ENCODE measurements at regions not wholly inside any gene's neighbourhood (a gene's known extent, or its start where the extent isn't known, plus 50 kb on each side); places are given as distances from the start of the nearest gene placed in this dataset.

GRCh38 chr2:239834143-239834542 lies 191.0 kb downstream of the NDUFA10 start:
- no peaks in the 10 kb centered on the region for H3K9me3 ChIP-seq (ENCODE audit: control insufficient read depth, insufficient read depth, low read depth, low read length)
- CTCF ChIA-PET: no interaction called here
- TF ChIP-seq ZNF624 (tag by site-specific recombination; IDR thresholded peaks at IDR 0.05) (no peak), ZNF239 (tag by site-specific recombination; IDR thresholded peaks at IDR 0.05) (no peak)
- no peak overlapping the region for H3K4me3 ChIP-seq (ENCODE audit: low read depth, low read length)
- H3K36me3 ChIP-seq (ENCODE audit: control insufficient read depth in 2 of 2, insufficient read depth in 1 of 2, low read length in 2 of 2): no peaks in the 10 kb centered on the region
- no peak overlapping the region for H3K27ac ChIP-seq (ENCODE audit: extremely low read depth, low read depth, low read length)
- POLR2A ChIA-PET: no interaction called here
- no peaks in the 10 kb centered on the region for H3K4me1 ChIP-seq (ENCODE audit: control insufficient read depth, insufficient read depth, low read length)

DNA sequence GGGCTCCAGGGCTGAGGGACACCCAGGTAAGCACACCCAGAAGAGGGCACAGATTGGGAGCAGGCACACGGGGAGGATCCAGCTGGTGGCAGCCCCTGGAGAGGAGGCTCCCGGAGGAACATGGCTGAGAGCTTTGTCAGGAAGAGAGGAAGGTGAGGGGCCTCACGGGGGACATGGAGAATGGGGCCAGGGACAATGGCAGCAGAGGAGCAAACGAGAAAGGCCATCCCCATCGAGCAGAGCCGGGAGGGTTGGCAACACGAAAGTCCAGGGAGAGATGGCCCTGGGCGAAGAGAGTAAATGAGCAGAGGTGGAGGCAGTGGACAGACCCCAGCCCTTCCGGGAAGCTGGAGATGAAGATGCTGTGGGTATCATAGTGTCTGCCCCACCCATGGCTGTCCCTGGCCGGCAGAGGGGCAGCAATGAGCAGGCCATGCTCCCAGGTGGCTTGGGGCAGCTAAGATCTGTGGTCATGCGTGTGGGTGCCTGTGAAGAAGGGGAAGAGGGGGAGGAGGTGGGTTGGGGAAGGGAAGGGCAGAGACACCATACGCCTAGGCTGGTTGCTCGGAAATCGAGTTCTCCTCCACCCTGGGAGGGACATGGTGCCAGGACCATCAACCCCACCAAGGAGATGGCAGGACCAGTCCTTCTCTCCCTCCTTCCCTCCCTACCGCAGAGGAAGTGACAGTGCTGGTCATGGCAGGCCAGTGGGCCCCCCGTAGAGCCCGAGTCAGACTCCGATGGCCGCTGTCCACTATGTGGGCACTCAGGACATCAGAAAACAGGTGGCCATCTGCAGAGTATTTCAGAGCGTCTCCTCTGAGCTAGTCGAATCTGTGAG lies 191.7 kb downstream of the NDUFA10 start:
- TF ChIP-seq ZNF514 (tag by site-specific recombination; IDR thresholded peaks at IDR 0.05) (no peak), PBX3 (CRISPR knock-in tag; IDR thresholded peaks at IDR 0.05) (no peak), KLF7 (tag by site-specific recombination; IDR thresholded peaks at IDR 0.05; ENCODE audit: borderline replicate concordance) (no peak), KLF17 (tag by site-specific recombination; IDR thresholded peaks at IDR 0.05) (no peak)
- no peaks in the 10 kb centered on the region for H3K4me1 ChIP-seq (ENCODE audit: control insufficient read depth, insufficient read depth, low read length)
- H3K4me3 ChIP-seq (ENCODE audit: low read depth, low read length): no peak overlapping the region
- ChIA-PET CTCF (interaction anchor here (0.6 to 0.9 kb wide), 2 partner anchors 9 to 12 kb away, joined by 3 read pairs; no protein-coding TSS in a partner anchor), POLR2A (no interaction called here)
- no peaks in the 10 kb centered on the region for H3K36me3 ChIP-seq (ENCODE audit: control insufficient read depth in 2 of 2, insufficient read depth in 1 of 2, low read length in 2 of 2)
- no peaks in the 10 kb centered on the region for H3K9me3 ChIP-seq (ENCODE audit: control insufficient read depth, insufficient read depth, low read depth, low read length)
- no peak overlapping the region for H3K27ac ChIP-seq (ENCODE audit: extremely low read depth, low read depth, low read length)

DNA sequence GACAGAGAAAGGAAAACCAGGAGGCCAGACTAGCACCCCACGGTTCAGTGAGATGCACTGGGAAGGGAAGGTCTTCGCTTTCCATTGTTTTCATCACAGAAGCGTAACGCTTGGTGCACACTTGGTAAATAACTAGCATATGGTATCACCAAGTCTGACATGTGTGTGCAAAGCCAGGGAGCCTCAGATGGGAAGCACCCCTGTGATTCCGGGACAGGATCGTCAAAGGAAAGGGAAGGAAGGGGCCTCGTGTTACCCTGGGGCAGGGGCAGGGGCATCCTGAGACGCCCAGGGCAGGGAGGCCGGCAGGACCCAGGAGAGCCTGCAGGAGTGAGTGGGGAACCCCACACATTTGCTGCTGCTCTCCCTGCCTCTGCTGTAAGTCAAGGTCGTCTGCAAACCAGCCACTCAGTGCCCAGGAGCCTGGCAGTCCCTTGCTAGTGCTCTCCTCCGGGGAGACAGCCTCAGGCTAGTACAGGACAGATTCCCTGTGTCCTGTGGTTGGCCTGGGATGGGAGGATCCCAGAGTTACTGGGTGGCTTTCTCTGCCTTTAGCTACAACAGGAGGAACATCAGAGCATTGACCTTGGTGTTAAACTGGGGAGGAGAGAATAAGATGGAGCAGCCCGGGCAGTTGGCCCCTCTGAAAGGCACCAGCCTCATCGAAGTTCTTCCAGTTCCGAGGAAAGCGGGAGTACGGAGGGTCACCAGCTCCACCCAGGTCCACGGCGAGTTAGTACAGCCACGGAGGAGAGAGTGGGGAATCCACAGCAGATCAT lies 192.5 kb downstream of the NDUFA10 start:
- H3K9me3 ChIP-seq (ENCODE audit: control insufficient read depth, insufficient read depth, low read depth, low read length): no peaks in the 10 kb centered on the region
- no peaks in the 10 kb centered on the region for H3K4me1 ChIP-seq (ENCODE audit: control insufficient read depth, insufficient read depth, low read length)
- H3K36me3 ChIP-seq (ENCODE audit: control insufficient read depth in 2 of 2, insufficient read depth in 1 of 2, low read length in 2 of 2): no peaks in the 10 kb centered on the region
- H3K4me3 ChIP-seq (ENCODE audit: low read depth, low read length): no peak overlapping the region
- TF ChIP-seq ZNF37A (tag by site-specific recombination; IDR thresholded peaks at IDR 0.05) (no peak), ZNF704 (tag by site-specific recombination; IDR thresholded peaks at IDR 0.05) (no peak), ZNF354C (tag by site-specific recombination; IDR thresholded peaks at IDR 0.05; ENCODE audit: borderline replicate concordance, low read depth) (no peak), ZNF335 (tag by site-specific recombination; conservative IDR thresholded peaks at IDR 0.05) (no peak)
- TF ChIP-seq, protein P1, sequence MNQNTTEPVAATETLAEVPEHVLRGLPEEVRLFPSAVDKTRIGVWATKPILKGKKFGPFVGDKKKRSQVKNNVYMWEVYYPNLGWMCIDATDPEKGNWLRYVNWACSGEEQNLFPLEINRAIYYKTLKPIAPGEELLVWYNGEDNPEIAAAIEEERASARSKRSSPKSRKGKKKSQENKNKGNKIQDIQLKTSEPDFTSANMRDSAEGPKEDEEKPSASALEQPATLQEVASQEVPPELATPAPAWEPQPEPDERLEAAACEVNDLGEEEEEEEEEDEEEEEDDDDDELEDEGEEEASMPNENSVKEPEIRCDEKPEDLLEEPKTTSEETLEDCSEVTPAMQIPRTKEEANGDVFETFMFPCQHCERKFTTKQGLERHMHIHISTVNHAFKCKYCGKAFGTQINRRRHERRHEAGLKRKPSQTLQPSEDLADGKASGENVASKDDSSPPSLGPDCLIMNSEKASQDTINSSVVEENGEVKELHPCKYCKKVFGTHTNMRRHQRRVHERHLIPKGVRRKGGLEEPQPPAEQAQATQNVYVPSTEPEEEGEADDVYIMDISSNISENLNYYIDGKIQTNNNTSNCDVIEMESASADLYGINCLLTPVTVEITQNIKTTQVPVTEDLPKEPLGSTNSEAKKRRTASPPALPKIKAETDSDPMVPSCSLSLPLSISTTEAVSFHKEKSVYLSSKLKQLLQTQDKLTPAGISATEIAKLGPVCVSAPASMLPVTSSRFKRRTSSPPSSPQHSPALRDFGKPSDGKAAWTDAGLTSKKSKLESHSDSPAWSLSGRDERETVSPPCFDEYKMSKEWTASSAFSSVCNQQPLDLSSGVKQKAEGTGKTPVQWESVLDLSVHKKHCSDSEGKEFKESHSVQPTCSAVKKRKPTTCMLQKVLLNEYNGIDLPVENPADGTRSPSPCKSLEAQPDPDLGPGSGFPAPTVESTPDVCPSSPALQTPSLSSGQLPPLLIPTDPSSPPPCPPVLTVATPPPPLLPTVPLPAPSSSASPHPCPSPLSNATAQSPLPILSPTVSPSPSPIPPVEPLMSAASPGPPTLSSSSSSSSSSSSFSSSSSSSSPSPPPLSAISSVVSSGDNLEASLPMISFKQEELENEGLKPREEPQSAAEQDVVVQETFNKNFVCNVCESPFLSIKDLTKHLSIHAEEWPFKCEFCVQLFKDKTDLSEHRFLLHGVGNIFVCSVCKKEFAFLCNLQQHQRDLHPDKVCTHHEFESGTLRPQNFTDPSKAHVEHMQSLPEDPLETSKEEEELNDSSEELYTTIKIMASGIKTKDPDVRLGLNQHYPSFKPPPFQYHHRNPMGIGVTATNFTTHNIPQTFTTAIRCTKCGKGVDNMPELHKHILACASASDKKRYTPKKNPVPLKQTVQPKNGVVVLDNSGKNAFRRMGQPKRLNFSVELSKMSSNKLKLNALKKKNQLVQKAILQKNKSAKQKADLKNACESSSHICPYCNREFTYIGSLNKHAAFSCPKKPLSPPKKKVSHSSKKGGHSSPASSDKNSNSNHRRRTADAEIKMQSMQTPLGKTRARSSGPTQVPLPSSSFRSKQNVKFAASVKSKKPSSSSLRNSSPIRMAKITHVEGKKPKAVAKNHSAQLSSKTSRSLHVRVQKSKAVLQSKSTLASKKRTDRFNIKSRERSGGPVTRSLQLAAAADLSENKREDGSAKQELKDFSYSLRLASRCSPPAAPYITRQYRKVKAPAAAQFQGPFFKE (tag by site-specific recombination; IDR thresholded peaks at IDR 0.05; ENCODE audit: borderline replicate concordance): no peak
- POLR2A ChIA-PET: no interaction called here
- CTCF ChIA-PET: interaction anchor here (0.6 to 0.9 kb wide), 2 partner anchors 9 to 11 kb away, joined by 3 read pairs; no protein-coding TSS in a partner anchor
- H3K27ac ChIP-seq (ENCODE audit: extremely low read depth, low read depth, low read length): no peak overlapping the region

All from HEK293 (cell line).